ENCODE measurements at regions not wholly inside any gene's neighbourhood (a gene's known extent, or its start where the extent isn't known, plus 50 kb on each side); places are given as distances from the start of the nearest gene placed in this dataset.

DNA sequence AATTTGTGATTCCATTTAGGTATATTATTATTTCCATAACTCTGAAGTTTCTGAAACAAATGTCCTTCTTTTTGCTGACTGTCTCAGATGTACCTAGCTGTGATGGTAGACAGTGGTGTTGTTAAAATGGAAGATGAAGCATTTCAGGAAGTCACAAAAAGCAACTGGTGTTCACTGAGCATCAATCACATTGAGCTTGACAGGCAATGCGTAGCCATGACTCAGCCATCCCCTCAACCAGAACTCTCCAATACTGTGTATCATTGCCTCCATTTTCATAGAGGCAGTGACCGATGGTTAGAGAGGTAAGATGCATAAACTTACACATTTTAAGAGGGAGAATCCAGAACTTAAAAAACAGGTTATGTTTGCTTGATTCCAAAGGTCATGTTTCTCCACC lies 434.0 kb downstream of the INHBA start:
- no peak for DNase-seq (ENCODE audit: insufficient read length)
- FAIRE-seq = no peak
- TF ChIP-seq POLR2A (IDR thresholded peaks at IDR 0.05; ENCODE audit: low read depth, low read length) = no peak
- TF ChIP-seq POLR2AphosphoS5 (IDR thresholded peaks at IDR 0.05; ENCODE audit: low read depth, low read length) = no peak
- TF ChIP-seq TAF1 (IDR thresholded peaks at IDR 0.05; ENCODE audit: borderline replicate concordance, low read depth, low read length) = no peak

DNA sequence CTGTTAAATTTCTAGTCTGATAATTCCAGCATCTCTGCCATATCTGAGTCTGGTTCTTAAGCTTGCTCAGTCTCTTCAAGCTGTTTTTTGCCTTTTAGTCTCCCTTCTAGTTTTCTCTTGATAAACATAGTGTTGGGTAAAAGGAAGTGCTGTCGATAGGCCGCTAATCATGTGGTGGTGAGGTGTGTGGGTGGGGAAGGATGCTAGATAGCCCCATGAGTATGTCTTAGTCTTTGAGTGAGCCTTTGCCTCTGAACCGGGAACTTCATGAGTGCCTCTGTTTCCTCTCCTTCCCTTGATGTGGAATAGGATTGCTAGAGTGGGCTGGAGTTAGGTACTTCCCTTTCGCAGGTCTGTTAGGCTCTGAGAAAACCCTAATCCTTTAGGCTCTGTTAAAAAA lies 441.8 kb downstream of the INHBA start:
- FAIRE-seq (no peak), DNase-seq (ENCODE audit: insufficient read length) (no peak)
- TF ChIP-seq POLR2AphosphoS5 (IDR thresholded peaks at IDR 0.05; ENCODE audit: low read depth, low read length) (no peak), TAF1 (IDR thresholded peaks at IDR 0.05; ENCODE audit: borderline replicate concordance, low read depth, low read length) (no peak), POLR2A (IDR thresholded peaks at IDR 0.05; ENCODE audit: low read depth, low read length) (no peak)

DNA sequence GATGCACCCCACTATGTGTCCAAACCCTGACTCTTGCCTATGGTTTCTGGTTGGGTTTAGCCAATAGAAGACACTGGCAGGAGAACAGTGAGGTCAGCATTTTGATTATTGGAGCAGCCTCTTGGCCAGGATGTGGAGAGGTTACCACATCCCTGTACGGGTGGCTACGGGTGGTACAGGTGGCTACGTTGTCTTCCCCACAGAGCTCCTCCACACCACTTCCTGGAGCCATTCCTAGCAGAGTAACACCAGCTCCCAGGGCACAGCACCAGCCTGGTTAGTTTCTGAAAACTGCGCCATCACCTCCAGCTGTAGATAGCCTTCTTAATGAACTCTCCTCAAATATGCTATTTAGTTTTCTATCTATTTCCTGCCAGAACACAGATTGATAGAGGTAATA lies 445.2 kb downstream of the INHBA start:
- DNase-seq (ENCODE audit: insufficient read length) (no peak), FAIRE-seq (no peak)
- TF ChIP-seq POLR2AphosphoS5 (IDR thresholded peaks at IDR 0.05; ENCODE audit: low read depth, low read length) (no peak), POLR2A (IDR thresholded peaks at IDR 0.05; ENCODE audit: low read depth, low read length) (no peak), TAF1 (IDR thresholded peaks at IDR 0.05; ENCODE audit: borderline replicate concordance, low read depth, low read length) (no peak)

DNA sequence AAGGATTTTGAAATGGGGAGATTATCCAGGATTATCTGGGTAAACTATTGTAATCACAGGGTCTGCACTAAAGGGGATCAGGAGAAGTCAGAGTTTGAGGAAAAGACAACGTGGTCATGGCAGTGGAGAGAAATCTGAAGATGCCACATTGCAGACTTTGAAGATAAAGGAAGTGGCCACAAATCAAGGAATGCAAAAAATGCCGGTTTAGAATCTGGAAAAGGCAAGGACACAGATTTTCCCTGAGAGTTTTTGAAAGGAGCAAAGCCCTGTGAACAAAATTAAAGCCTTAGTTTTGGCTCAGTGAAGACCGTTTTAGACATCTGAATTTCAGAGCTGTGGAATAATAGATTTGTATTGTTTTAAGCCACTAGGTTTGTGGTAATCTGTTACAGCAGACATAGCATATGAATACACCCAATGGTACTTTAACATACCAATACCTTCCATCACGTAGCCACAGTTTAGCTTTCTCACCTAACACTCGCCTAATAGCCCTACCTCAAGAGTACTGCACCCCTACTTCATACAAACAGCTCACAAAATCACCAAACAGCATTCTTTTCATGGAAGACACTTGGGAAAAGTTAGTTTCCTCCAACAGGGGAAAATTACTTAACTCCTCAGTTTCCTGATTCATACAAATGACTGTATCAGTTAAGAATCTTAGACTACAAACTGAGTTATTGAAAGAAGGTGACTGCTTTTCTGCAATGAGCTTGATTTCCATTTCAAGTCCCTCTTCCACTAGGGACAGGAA lies 446.5 kb downstream of the INHBA start:
- FAIRE-seq = no peak
- no peak for DNase-seq (ENCODE audit: insufficient read length)
- TF ChIP-seq POLR2A (IDR thresholded peaks at IDR 0.05; ENCODE audit: low read depth, low read length) = no peak
- no peak for TF ChIP-seq TAF1 (IDR thresholded peaks at IDR 0.05; ENCODE audit: borderline replicate concordance, low read depth, low read length)
- TF ChIP-seq POLR2AphosphoS5 (IDR thresholded peaks at IDR 0.05; ENCODE audit: low read depth, low read length) = no peak

DNA sequence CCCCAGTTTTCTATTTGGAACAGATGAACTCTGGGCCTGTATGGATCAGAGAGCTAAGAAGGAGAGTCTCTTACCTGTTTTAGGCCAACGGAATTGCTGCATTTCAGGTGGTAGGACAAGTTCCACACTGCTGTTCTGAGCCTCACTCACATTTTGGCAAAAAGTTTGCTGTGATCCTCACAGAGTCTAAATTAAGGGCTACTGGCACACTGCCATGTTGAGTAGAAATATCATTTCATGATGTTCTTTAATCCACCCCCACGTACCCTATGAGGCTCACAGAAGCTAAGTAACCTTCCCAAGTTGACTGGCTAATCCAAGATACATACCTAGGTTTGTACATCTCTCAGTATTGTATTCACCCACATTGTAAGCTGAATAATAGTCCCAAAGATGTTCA lies 447.2 kb downstream of the INHBA start:
- FAIRE-seq = no peak
- no peak for TF ChIP-seq TAF1 (IDR thresholded peaks at IDR 0.05; ENCODE audit: borderline replicate concordance, low read depth, low read length)
- TF ChIP-seq POLR2A (IDR thresholded peaks at IDR 0.05; ENCODE audit: low read depth, low read length) = no peak
- no peak for TF ChIP-seq POLR2AphosphoS5 (IDR thresholded peaks at IDR 0.05; ENCODE audit: low read depth, low read length)
- DNase-seq (ENCODE audit: insufficient read length) = no peak

DNA sequence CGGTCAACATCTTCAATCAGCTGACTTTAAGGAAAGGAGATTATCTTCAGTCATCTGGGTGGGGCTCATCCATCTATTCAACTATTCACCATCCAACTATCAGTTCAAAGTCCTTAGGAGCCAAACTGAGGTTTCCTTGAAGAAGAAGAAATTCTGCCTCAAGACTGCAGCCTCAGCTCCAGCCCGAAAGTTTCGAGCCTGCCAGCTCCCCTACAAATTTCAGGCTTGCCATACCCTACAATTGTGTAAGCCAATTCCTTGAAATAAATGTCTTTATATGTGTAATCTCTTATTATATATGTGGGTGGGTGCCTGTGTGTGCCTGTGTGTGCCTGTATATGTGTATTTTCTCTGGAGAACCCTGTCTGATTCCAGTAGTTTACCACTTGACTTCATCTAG lies 447.8 kb downstream of the INHBA start:
- no peak for TF ChIP-seq POLR2A (IDR thresholded peaks at IDR 0.05; ENCODE audit: low read depth, low read length)
- TF ChIP-seq POLR2AphosphoS5 (IDR thresholded peaks at IDR 0.05; ENCODE audit: low read depth, low read length) = no peak
- no peak for TF ChIP-seq TAF1 (IDR thresholded peaks at IDR 0.05; ENCODE audit: borderline replicate concordance, low read depth, low read length)
- DNase-seq (ENCODE audit: insufficient read length) (no peak), FAIRE-seq (no peak)

DNA sequence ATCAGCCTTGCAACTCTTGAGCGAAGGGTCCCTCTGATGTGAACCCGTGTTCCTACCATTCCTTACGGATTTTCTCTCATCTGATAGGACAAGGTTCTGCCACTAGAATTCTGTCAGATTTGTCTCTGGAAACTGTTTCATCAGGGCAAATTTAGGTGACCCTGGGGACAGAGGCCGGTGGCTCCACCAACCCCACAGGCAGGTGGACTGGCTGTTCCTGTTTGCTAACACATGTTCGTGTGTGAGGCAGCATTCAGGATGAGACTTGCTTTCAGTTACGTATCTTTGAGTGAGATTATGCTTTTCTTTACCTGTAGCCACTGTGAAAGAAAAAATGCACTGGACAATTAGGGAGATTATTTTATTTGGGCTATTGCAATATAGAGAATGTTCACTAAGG lies 449.9 kb downstream of the INHBA start:
- FAIRE-seq = no peak
- TF ChIP-seq POLR2A (IDR thresholded peaks at IDR 0.05; ENCODE audit: low read depth, low read length) (no peak), TAF1 (IDR thresholded peaks at IDR 0.05; ENCODE audit: borderline replicate concordance, low read depth, low read length) (no peak), POLR2AphosphoS5 (IDR thresholded peaks at IDR 0.05; ENCODE audit: low read depth, low read length) (no peak)
- no peak for DNase-seq (ENCODE audit: insufficient read length)

DNA sequence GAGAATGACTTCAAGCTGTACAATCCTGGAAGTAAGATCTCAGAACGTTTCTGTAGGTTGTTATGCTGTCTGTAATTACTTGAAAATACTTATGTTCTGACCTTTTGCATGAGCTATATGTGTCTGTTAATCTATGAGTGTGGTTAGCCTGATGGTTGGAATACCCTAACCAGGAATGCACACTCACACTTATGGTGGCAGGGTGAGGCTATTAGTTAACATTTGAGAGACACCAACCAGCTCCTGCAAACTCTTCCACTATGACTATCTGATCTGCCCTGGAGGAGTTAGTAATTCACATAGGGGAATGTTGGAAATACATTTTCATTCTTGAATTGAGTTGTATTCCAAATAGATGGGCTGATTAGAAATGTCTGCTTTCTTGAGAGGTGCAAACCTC lies 450.3 kb downstream of the INHBA start:
- DNase-seq (ENCODE audit: insufficient read length) (no peak), FAIRE-seq (no peak)
- TF ChIP-seq TAF1 (IDR thresholded peaks at IDR 0.05; ENCODE audit: borderline replicate concordance, low read depth, low read length) (no peak), POLR2A (IDR thresholded peaks at IDR 0.05; ENCODE audit: low read depth, low read length) (no peak), POLR2AphosphoS5 (IDR thresholded peaks at IDR 0.05; ENCODE audit: low read depth, low read length) (no peak)

DNA sequence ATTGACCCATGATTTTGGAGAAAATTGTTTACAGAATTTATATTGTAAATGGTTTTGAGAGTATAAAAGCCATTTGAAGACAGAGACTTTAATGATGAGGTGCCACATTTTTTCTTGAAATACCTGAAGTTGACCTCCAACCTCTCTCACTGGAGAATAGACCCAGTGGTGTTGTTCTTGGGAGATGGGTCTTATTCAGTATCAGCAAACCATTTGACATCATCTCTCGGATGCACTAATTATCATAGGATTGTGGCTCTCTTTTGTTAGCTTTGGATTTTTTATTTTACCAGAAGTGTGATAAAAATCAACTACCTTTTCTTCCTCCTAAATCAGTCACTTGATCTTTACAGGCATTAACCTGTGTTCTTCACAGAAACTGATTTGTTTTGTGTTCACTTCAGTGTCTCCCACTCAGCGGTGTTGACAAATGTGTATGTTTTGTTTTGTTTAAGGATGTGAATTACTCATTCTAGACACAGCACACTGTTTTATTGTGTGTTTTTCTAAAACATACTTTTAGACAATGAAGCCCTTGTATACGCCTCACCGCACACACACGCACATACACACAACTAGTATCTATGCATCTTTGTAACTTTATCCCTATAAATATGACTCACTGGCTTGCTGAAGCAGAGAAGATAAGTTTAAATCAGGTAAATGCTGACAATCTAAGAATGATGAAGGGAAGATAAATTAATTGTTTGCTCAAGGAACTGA lies 455.6 kb downstream of the INHBA start:
- FAIRE-seq (no peak), DNase-seq (ENCODE audit: insufficient read length) (no peak)

DNA sequence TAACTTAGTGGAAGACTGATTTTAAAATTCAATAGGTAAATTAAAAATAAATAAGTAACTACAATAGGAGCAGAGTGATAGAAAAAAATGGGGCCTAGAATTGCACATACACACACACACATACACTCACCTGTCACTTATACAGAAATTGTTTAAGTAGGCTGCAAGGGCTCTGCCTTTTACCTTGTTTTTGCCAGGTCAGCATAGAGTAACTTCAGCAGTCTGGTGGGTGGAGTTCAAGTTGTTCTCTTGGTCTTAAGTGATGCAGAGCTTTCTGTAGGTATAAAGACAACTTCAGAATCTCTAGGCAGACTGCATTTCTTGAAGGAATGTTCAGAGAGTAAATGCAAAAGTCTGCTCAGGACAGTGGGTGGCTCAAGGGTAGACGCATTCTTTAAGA lies 457.0 kb downstream of the INHBA start:
- DNase-seq (ENCODE audit: insufficient read length) (no peak), FAIRE-seq (no peak)
- TF ChIP-seq POLR2AphosphoS5 (IDR thresholded peaks at IDR 0.05; ENCODE audit: low read depth, low read length) (no peak), TAF1 (IDR thresholded peaks at IDR 0.05; ENCODE audit: borderline replicate concordance, low read depth, low read length) (no peak), POLR2A (IDR thresholded peaks at IDR 0.05; ENCODE audit: low read depth, low read length) (no peak)

More for the DNA sequence above, 455.6 kb downstream of the INHBA start:
- TF ChIP-seq POLR2AphosphoS5 (IDR thresholded peaks at IDR 0.05; ENCODE audit: low read depth, low read length) (no peak), TAF1 (IDR thresholded peaks at IDR 0.05; ENCODE audit: borderline replicate concordance, low read depth, low read length) (no peak), POLR2A (IDR thresholded peaks at IDR 0.05; ENCODE audit: low read depth, low read length) (no peak)

DNA sequence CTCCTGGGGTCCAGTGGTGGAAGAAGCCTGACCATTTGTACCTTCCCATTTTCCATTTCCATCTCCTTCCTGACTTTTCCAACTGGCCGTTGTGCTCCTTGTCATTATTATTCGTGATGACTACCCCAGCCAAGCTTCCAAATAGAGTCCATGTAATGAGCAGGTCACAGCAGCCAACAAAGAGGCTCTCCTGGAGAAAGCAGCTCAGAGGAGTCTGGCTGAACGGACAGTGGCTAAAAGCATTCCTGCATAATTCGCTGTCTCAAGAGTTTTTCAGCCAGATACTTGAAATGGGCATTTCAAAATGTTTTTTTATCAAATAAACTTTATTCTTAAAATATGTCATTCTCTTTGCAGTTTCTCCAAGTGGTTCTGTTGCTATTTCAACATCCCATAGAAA lies 458.6 kb downstream of the INHBA start:
- FAIRE-seq = no peak
- no peak for DNase-seq (ENCODE audit: insufficient read length)
- TF ChIP-seq POLR2A (IDR thresholded peaks at IDR 0.05; ENCODE audit: low read depth, low read length) = no peak
- TF ChIP-seq POLR2AphosphoS5 (IDR thresholded peaks at IDR 0.05; ENCODE audit: low read depth, low read length) = no peak
- no peak for TF ChIP-seq TAF1 (IDR thresholded peaks at IDR 0.05; ENCODE audit: borderline replicate concordance, low read depth, low read length)

DNA sequence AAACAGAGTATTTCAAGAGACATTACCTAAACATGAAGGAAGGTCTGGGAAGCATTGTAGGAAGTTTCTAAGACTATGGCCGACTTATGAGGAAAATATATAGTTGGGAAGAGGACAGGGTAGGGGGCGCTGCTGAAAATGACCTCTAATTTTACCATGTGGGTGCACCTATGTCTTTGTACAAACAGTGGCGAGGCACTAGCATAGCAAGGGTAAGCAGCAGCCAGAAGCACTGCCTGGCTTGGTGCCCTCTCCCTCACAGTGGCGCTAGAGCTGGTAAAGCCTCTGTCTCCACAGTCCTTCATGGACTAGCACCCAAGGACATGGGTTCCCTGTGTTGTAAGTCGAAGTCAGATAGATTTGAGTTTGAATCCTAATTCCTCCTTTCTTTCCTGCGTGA lies 461.2 kb downstream of the INHBA start:
- FAIRE-seq (no peak), DNase-seq (ENCODE audit: insufficient read length) (no peak)
- TF ChIP-seq POLR2A (IDR thresholded peaks at IDR 0.05; ENCODE audit: low read depth, low read length) (no peak), TAF1 (IDR thresholded peaks at IDR 0.05; ENCODE audit: borderline replicate concordance, low read depth, low read length) (no peak)
